ENCODE measurements at regions not wholly inside any gene's neighbourhood (a gene's known extent, or its start where the extent isn't known, plus 50 kb on each side); places are given as distances from the start of the nearest gene placed in this dataset.

DNA sequence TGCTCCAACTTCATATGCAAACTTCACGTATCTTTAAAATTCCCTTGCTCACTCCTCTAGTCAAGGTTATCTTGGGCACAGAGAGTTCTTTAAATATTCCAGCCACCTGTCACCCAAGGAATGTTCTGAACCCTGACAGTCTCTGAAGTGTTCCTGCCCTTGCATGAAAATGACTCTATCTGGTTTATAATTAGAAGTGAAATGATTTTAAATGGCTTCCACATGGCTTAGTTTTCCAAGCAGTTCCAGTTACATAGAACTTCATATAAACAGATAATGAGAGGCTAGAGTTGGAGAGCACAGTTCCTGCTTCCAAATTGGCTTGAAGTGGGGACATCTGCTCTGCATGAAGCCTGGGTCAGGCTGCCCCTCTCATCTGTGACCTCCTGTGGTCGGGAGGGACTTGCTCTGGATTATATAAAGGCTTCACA, 81.9 kb downstream of the SLC4A3 start:
- TF ChIP-seq, protein P1, sequence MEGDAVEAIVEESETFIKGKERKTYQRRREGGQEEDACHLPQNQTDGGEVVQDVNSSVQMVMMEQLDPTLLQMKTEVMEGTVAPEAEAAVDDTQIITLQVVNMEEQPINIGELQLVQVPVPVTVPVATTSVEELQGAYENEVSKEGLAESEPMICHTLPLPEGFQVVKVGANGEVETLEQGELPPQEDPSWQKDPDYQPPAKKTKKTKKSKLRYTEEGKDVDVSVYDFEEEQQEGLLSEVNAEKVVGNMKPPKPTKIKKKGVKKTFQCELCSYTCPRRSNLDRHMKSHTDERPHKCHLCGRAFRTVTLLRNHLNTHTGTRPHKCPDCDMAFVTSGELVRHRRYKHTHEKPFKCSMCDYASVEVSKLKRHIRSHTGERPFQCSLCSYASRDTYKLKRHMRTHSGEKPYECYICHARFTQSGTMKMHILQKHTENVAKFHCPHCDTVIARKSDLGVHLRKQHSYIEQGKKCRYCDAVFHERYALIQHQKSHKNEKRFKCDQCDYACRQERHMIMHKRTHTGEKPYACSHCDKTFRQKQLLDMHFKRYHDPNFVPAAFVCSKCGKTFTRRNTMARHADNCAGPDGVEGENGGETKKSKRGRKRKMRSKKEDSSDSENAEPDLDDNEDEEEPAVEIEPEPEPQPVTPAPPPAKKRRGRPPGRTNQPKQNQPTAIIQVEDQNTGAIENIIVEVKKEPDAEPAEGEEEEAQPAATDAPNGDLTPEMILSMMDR (IDR thresholded peaks at IDR 0.05), result no peak
- TF ChIP-seq POLR2A (IDR thresholded peaks at IDR 0.05) (no peak), EP300 (IDR thresholded peaks at IDR 0.05) (no peak)
